ENCODE measurements at regions not wholly inside any gene's neighbourhood (a gene's known extent, or its start where the extent isn't known, plus 50 kb on each side); places are given as distances from the start of the nearest gene placed in this dataset.

GRCh38 chr20:40782043-40782368 is 93.0 kb upstream of the MAFB start:
- H3K4me3 ChIP-seq (ENCODE audit: low read depth, low read length) = no peak overlapping the region
- DNase-seq (ENCODE audit: low read depth) = no peak
- TF ChIP-seq, protein P1, sequence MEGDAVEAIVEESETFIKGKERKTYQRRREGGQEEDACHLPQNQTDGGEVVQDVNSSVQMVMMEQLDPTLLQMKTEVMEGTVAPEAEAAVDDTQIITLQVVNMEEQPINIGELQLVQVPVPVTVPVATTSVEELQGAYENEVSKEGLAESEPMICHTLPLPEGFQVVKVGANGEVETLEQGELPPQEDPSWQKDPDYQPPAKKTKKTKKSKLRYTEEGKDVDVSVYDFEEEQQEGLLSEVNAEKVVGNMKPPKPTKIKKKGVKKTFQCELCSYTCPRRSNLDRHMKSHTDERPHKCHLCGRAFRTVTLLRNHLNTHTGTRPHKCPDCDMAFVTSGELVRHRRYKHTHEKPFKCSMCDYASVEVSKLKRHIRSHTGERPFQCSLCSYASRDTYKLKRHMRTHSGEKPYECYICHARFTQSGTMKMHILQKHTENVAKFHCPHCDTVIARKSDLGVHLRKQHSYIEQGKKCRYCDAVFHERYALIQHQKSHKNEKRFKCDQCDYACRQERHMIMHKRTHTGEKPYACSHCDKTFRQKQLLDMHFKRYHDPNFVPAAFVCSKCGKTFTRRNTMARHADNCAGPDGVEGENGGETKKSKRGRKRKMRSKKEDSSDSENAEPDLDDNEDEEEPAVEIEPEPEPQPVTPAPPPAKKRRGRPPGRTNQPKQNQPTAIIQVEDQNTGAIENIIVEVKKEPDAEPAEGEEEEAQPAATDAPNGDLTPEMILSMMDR (IDR thresholded peaks at IDR 0.05; ENCODE audit: low read depth, low read length, missing control alignments) = no peak

DNA sequence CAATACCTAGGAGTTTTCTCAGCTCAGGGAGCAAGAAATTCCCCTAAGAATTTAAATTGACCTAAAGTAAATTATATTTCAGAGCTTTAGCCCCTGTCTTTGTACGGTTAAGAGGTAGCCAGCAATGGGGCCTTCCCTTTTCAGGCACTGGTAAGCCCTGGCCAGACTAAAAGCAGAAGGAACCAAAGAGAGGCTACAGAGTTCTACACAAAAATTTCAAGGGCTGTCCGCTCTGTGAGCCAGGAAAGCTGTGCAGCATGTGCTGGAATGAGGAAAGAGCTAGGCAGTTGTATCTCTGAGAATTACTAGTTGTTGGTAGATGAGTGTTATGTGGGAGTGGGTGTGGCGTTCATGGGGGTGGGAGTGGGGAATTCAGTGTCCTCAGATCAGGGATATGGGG is 96.3 kb upstream of the MAFB start:
- TF ChIP-seq, protein P1 (IDR thresholded peaks at IDR 0.05; ENCODE audit: low read depth, low read length, missing control alignments) = no peak
- DNase-seq (ENCODE audit: low read depth) = no peak
- no peak overlapping the region for H3K4me3 ChIP-seq (ENCODE audit: low read depth, low read length)

- DNase-seq (ENCODE audit: low read depth) = no peak
- TF ChIP-seq, protein P1 (IDR thresholded peaks at IDR 0.05; ENCODE audit: low read depth, low read length, missing control alignments) = no peak
- no peak overlapping the region for H3K4me3 ChIP-seq (ENCODE audit: low read depth, low read length)
Observed at GRCh38 chr20:40786336-40786735, 97.3 kb upstream of the MAFB start.

- TF ChIP-seq, protein P1 (IDR thresholded peaks at IDR 0.05; ENCODE audit: low read depth, low read length, missing control alignments) = no peak
- DNase-seq (ENCODE audit: low read depth) = no peak
- no peak overlapping the region for H3K4me3 ChIP-seq (ENCODE audit: low read depth, low read length)
Observed at GRCh38 chr20:40787941-40788340, 98.9 kb upstream of the MAFB start.

GRCh38 chr20:40797425-40797824 is 108.4 kb upstream of the MAFB start:
- TF ChIP-seq, protein P1 (IDR thresholded peaks at IDR 0.05; ENCODE audit: low read depth, low read length, missing control alignments) = peak; percentile 66
- no peak overlapping the region for H3K4me3 ChIP-seq (ENCODE audit: low read depth, low read length)
- no peak for DNase-seq (ENCODE audit: low read depth)

DNA sequence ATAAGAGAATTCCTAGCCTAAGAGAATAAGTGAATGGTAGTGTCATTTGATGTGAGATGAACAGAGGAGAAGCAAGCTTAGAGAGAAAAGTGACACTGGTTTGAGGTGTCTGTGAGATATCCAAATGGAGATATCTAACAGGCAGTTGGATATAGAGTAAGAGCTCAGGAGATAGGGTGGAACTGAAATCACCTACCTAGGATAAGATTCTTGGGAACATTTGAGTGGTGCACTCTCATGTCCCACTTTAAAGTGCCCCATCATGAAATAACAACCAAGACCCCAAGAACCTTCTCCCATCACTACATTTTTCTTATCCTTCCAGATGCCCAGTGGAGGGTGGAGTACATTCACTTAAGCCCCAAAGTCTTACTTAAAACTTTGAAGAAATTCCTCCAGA is 109.0 kb upstream of the MAFB start:
- no peak for DNase-seq (ENCODE audit: low read depth)
- TF ChIP-seq, protein P1 (IDR thresholded peaks at IDR 0.05; ENCODE audit: low read depth, low read length, missing control alignments) = no peak
- no peak overlapping the region for H3K4me3 ChIP-seq (ENCODE audit: low read depth, low read length)

- TF ChIP-seq, protein P1 (IDR thresholded peaks at IDR 0.05; ENCODE audit: low read depth, low read length, missing control alignments) = no peak
- no peak for DNase-seq (ENCODE audit: low read depth)
- H3K4me3 ChIP-seq (ENCODE audit: low read depth, low read length) = no peak overlapping the region
Observed at GRCh38 chr20:40802886-40803285, 113.8 kb upstream of the MAFB start.
